ENCODE measurements at regions not wholly inside any gene's neighbourhood (a gene's known extent, or its start where the extent isn't known, plus 50 kb on each side); places are given as distances from the start of the nearest gene placed in this dataset.
"Not testable (repeated sequence)": the region's sequence is repeated elsewhere in the genome, so short reads cannot be mapped to it uniquely, and the experiment has no call there.

DNA sequence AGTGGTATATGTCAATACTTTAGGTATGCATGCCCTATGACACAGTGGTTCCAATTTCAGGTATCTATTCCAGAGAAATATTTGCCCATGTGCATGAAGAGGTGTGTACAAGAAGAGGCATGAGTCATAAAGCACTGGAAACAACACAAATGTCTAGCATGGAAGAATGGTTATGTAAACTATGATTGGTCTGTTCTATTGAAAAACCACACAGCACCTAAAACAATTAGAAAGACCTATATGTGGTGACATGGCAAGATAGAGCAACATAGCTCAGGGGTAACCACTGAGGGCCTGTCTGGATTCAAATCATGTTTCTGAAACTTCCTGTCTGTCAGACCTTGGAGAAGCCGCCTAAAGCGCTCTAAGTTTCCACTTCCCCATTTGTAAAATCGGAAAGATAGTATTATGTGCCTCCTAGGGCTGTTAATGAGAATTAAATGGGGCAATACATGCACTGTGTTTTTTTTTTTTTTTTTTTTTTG, 63.4 kb upstream of the GPCPD1 start:
- TF ChIP-seq JUND (IDR thresholded peaks at IDR 0.05; ENCODE audit: low read depth): no peak
- in situ Hi-C loops (cut with HindIII; ENCODE audit: low pct_unique_long_range_greater_than_20kb, low sequenced_read_pairs): no loop called here
- peak in 1 of 2 experiments; percentile 10 for DNase-seq (ENCODE audit: low read depth in 1 of 2, low spot score in 1 of 2)

DNA sequence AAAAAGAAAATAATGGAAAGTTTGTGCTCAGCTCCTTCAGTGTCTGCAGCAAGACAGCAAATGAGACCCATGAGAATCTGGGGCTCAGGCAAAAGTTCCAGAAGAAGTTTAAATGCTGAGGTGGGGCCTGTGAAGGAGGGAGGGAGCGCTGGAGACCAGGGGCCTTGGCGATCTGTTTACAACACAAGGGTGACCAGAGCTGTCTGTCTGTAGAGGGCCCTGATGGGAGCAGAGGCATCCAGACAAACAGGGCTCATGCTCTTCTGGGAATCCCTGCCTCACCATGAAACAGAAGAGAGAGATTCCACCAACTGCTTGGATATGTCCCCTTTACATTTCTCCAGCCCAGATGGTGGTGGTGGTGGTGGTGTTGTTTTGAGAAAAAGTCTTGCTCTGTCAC, 60.1 kb upstream of the GPCPD1 start:
- no peak for DNase-seq (ENCODE audit: low read depth in 1 of 2, low spot score in 1 of 2)
- no peak for TF ChIP-seq JUND (IDR thresholded peaks at IDR 0.05; ENCODE audit: low read depth)
- in situ Hi-C loops (cut with HindIII; ENCODE audit: low pct_unique_long_range_greater_than_20kb, low sequenced_read_pairs): no loop called here

DNA sequence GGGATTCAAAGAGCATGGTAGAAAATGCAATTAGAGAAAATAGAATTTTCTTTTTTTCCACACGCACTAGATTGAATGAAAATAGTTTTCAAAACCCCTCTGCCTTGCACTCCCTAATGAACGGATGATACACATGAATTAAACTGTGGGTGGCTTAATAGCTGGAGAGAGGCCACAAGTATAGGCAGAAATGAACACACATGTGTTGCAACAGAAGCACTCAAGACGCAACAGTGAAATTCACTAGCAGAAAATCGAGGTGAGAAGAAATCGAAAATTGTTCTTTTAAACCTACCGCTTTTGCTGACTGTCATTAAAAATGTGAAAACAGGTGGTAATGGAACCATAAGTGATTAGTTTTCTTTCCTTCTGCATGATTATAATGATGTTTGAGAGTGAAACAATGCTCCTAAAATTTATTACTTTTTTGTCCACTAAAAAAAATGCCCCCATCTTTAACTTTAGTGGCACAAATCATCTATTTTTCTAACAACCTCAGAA, 59.3 kb upstream of the GPCPD1 start:
- no peak for DNase-seq (ENCODE audit: low read depth in 1 of 2, low spot score in 1 of 2)
- no peak for TF ChIP-seq JUND (IDR thresholded peaks at IDR 0.05; ENCODE audit: low read depth)
- in situ Hi-C loops (cut with HindIII; ENCODE audit: low pct_unique_long_range_greater_than_20kb, low sequenced_read_pairs): no loop called here

DNA sequence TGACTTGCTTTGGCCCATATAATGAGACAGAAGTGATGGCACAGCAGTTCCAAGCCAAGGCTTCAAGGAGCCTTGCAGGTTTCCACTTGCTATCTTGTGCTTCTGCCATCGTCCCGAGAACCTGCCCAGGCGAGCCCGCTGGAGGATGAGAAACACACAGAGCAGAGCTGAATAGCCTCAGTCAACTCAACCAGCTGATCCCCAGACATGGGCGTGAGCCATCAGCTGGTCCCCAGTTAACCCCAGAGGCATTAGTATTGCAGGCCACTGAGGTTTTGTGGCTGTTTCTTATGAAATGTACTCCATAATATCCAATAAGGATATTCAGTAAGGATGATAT, 57.7 kb upstream of the GPCPD1 start:
- in situ Hi-C loops (cut with HindIII; ENCODE audit: low pct_unique_long_range_greater_than_20kb, low sequenced_read_pairs): no loop called here
- TF ChIP-seq JUND (IDR thresholded peaks at IDR 0.05; ENCODE audit: low read depth): no peak
- no peak for DNase-seq (ENCODE audit: low read depth in 1 of 2, low spot score in 1 of 2)

DNA sequence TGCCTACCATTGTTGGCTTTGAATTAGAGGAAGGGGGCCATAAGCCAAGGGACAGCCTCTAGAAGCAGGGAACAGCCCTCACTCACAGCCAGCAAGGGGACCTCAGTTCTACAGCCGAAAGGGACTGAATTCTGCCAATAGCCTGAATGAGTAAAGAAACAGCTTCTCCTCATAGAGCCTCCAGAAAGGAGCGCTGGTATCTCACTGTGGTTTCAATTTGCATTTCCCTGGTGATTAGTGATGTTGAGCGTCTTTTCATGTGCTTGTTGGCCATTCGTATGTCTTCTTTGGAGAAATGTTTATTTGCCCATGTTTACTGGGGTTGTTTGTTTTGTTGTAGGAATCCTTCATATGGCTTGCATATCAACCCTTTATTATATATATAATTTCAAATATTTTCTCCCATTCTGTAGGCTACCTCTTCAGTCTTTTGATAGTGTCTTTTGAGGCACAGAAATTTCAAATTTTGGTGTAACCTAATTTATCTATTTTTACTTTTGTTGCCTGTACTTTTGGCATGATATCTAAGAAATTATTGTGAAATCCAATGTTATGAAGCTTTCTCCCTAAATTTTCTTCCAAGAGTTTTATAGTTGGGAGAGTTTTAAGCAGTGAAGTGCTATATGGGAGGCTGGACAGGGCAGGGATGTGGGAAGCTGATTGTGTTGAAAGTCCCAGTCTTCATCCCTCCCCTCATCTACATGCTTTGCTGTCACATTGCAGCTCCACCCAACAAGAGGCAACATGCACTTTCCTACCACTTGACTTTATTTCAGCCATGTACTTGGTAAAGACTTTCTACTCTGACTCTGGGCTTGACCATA, 57.1 kb upstream of the GPCPD1 start:
- no peak for DNase-seq (ENCODE audit: low read depth in 1 of 2, low spot score in 1 of 2)
- in situ Hi-C loops (cut with HindIII; ENCODE audit: low pct_unique_long_range_greater_than_20kb, low sequenced_read_pairs): no loop called here
- TF ChIP-seq JUND (IDR thresholded peaks at IDR 0.05; ENCODE audit: low read depth): no peak

DNA sequence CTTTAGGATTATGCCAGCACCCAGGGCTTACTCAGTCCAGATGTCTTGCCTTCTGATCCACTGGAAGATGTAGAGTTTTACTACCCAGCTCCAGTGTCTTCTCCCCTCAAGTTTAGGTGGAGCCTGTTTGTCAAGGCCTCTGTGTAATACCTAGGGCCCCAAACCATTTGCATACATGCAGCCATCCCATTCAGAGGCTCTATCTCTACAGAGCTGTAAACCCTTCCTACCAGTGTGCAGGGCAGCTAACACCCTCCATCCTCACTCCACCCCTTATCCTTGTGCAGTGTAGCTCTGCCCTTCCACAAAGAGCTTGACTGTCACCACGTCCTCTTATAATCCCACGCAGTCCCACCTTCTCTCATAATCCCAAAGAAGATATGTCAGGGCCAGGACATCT, 54.6 kb upstream of the GPCPD1 start:
- in situ Hi-C loops (cut with HindIII; ENCODE audit: low pct_unique_long_range_greater_than_20kb, low sequenced_read_pairs): no loop called here
- TF ChIP-seq JUND (IDR thresholded peaks at IDR 0.05; ENCODE audit: low read depth): no peak
- no peak for DNase-seq (ENCODE audit: low read depth in 1 of 2, low spot score in 1 of 2)

DNA sequence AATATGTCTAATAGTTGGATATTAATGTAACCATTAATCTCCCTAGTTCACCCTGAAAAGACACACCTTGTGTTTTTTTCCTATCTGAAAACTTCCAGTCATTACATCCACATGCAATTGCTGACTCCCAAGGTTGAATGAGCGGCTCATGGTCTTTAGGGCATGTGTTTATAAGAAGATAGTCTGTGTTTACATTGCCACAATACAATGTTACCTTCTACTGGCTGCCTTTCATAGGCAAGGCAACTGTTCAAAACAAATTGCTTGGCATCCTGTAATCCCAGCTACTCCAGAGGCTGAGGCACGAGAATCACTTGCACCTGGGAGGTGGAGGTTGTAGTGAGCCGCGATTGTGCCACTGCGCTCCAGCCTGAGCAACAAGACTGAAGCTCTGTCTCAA, 52.6 kb upstream of the GPCPD1 start:
- no peak for DNase-seq (ENCODE audit: low read depth in 1 of 2, low spot score in 1 of 2)
- in situ Hi-C loops (cut with HindIII; ENCODE audit: low pct_unique_long_range_greater_than_20kb, low sequenced_read_pairs): no loop called here
- no peak for TF ChIP-seq JUND (IDR thresholded peaks at IDR 0.05; ENCODE audit: low read depth)

DNA sequence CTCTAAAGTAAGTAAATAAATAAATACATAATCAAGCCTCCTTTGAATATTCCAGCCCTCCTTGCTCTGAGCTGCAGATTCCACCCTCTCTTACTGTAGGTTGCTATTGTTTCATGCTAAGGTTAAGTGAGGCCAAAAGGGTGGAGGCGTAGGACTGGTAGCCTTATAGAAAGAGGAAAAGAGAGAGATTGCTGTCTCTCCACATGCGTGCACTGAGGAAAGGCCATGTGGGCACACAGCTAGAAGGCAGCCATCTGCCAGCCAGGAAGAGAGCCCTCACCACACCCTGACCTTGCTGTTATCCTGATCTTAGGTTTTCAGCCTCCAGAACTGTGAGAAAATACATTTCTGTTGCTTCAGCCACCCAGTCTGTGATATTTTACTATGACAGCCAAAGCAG, 52.0 kb upstream of the GPCPD1 start:
- in situ Hi-C loops (cut with HindIII; ENCODE audit: low pct_unique_long_range_greater_than_20kb, low sequenced_read_pairs): no loop called here
- no peak for TF ChIP-seq JUND (IDR thresholded peaks at IDR 0.05; ENCODE audit: low read depth)
- no peak for DNase-seq (ENCODE audit: low read depth in 1 of 2, low spot score in 1 of 2)

DNA sequence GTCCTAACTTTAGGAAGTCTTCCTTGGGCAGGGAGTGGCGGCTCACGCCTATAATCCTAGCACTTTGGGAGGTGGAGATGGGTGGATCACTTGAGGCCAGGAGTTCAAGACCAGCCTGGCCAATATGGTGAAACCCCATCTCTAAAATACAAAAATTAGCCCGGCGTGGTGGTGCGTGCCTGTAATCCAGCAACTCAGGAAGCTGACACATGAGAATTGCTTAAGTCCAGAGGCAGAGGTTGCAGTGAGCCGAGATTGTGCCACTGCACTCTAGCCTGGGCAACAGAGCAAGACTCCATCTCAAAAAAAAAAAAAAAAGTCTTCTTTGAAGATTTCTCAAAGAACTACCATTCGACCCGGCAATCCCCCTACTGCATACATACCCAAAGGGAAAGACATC, 50.0 kb upstream of the GPCPD1 start:
- in situ Hi-C loops (cut with HindIII; ENCODE audit: low pct_unique_long_range_greater_than_20kb, low sequenced_read_pairs); DNase-seq (ENCODE audit: low read depth in 1 of 2, low spot score in 1 of 2): not testable (repeated sequence)

Measured in T47D (cell line).